Small intestine (tissue), 7 donors: ENCODE measurements at regions not wholly inside any gene's neighbourhood (a gene's known extent, or its start where the extent isn't known, plus 50 kb on each side); places are given as distances from the start of the nearest gene placed in this dataset.

Experiments
- DNase-seq, 2 donors: peaks; one replicate each; pipeline versions ENCODE4 v3.0.0 to v3.0.0-alpha.2; 2013
- FAIRE-seq: peaks from 2 replicates; lab custom pipeline; 2012; peaks lifted over from hg19 to GRCh38; lab: Jason Lieb, UNC
- H3K27ac ChIP-seq, 3 donors: one replicate each; pipeline ENCODE4 v1.5.1; 2013; ENCODE audit warnings: low read length in 2 of 3, mild to moderate bottlenecking in 2 of 3, control low read depth in 1 of 3, inconsistent platforms in 1 of 3, low read depth in 1 of 3, moderate library complexity in 1 of 3
- H3K27me3 ChIP-seq, 3 donors: one replicate each; pipeline ENCODE4 v1.6.1; 2013; ENCODE audit warnings: low read length in 3 of 3, inconsistent platforms in 1 of 3; ENCODE audit not compliant: control insufficient read depth in 3 of 3, insufficient read depth in 3 of 3
- H3K36me3 ChIP-seq, 3 donors: one replicate each; pipeline ENCODE4 v1.6.1; 2013; ENCODE audit warnings: low read length in 3 of 3, inconsistent platforms in 1 of 3, low read depth in 1 of 3, mild to moderate bottlenecking in 1 of 3, moderate library complexity in 1 of 3; ENCODE audit not compliant: control insufficient read depth in 3 of 3, insufficient read depth in 2 of 3
- H3K4me1 ChIP-seq, 3 donors: one replicate each; pipeline ENCODE4 v1.6.1; 2013; ENCODE audit warnings: low read length in 2 of 3, inconsistent platforms in 1 of 3, low read depth in 1 of 3, mild to moderate bottlenecking in 1 of 3, moderate library complexity in 1 of 3; ENCODE audit not compliant: control insufficient read depth in 3 of 3, insufficient read depth in 2 of 3
- H3K4me3 ChIP-seq, 3 donors: one replicate each; pipeline ENCODE4 v1.5.1; 2013; ENCODE audit warnings: low read length in 3 of 3, control low read depth in 1 of 3, inconsistent platforms in 1 of 3, low read depth in 1 of 3, mild to moderate bottlenecking in 1 of 3, moderate library complexity in 1 of 3
- H3K9me3 ChIP-seq, 2 donors: one replicate each; pipeline ENCODE4 v1.6.1; 2013; ENCODE audit warnings: low read depth in 1 of 2, low read length in 1 of 2; ENCODE audit not compliant: control insufficient read depth in 2 of 2, insufficient read depth in 1 of 2
- WGBS, 3 donors: extraction: QIAGEN DNeasy Blood & Tissue Kit; methylation state at CpG; one replicate each; pipeline ENCODE4 v1.1.7; 2013; 5-methylcytosine and 5-hydroxymethylcytosine counted together
- donor health status: healthy with polysubstance abuse.
- donor health status: control.
- donor health status: control.
- donor health status: Bipolar disorder and iron deficiency.
- donor health status: healthy.

GRCh38 chr16:9360075-9360474 is 268.6 kb downstream of the HAPSTR1 start:
- Histone ChIP-seq H3K36me3 (no peaks in the 10 kb centered on the region), H3K27ac (no peak overlapping the region), H3K27me3 (no peaks in the 10 kb centered on the region), H3K9me3 (no peaks in the 10 kb centered on the region), H3K4me1 (peaks cover 0 to 2% (median 0%) of the 10 kb centered on the region in 3 donors), H3K4me3 (no peak overlapping the region)
- FAIRE-seq (no peak), DNase-seq (peak in 1 of 2 donors; percentile 62)
- WGBS, 3 donors: 52 to 81% (median 57%) methylated on average over 7 of the region's 7 CpGs

DNA sequence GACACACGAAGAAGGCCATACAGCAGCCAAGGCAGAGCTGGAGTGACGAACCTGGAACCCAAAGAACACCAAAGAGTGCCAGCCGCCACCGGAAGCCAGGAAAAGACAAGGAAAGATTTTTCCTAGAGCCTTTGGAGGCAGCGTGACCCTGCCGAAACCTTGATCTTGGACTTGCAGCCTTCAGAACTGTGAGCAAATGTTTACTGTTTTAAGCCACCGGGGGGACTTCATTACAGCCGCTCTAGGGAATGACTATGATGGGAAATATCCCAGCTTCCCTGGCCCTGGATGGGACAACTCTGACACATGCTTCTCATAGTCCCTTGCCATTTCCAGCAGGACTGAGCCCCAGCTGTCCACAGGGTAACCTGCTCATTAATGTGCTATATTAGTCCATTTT is 270.6 kb downstream of the HAPSTR1 start:
- peaks cover 0 to 2% (median 0%) of the 10 kb centered on the region in 3 donors for H3K4me1 ChIP-seq
- H3K27me3 ChIP-seq: no peaks in the 10 kb centered on the region
- no peak overlapping the region for H3K27ac ChIP-seq
- H3K9me3 ChIP-seq: no peaks in the 10 kb centered on the region
- FAIRE-seq (no peak), DNase-seq (no peak)
- no peak overlapping the region for H3K4me3 ChIP-seq
- 90 to 92% (median 91%) methylated on average over 8 of the region's 8 CpGs for WGBS, 3 donors
- H3K36me3 ChIP-seq: no peaks in the 10 kb centered on the region

DNA sequence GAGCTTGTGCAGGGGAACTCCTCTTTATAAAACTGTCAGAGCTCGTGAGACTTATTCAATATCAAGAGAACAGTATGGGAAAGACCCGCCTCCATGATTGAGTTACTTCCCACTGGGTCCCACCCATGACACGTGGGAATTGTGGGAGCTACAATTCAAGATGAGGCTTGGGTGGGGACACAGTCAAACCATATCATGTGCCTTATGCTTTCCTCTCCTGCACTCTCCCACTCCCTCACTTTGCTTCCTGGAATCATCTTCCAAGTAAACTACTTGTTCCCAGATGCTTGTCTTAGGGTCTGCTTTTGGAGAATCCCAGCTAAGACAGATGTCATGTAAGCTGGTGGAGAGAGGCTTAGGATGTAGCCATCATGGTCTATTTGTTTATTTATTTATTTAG is 271.2 kb downstream of the HAPSTR1 start:
- no peaks in the 10 kb centered on the region for H3K9me3 ChIP-seq
- H3K4me1 ChIP-seq: peaks cover 0 to 2% (median 0%) of the 10 kb centered on the region in 3 donors
- no peaks in the 10 kb centered on the region for H3K27me3 ChIP-seq
- WGBS, 3 donors: 83 to 93% (median 88%) methylated on average over 3 of the region's 3 CpGs
- FAIRE-seq (no peak), DNase-seq (no peak)
- no peak overlapping the region for H3K4me3 ChIP-seq
- H3K36me3 ChIP-seq: no peaks in the 10 kb centered on the region
- no peak overlapping the region for H3K27ac ChIP-seq

GRCh38 chr16:9363520-9363919 is 272.1 kb downstream of the HAPSTR1 start:
- WGBS, 3 donors: 85 to 92% (median 91%) methylated on average over 10 of the region's 10 CpGs
- H3K27me3 ChIP-seq: no peaks in the 10 kb centered on the region
- FAIRE-seq (no peak), DNase-seq (no peak)
- peaks cover 0 to 2% (median 0%) of the 10 kb centered on the region in 3 donors for H3K4me1 ChIP-seq
- H3K4me3 ChIP-seq: no peak overlapping the region
- no peaks in the 10 kb centered on the region for H3K9me3 ChIP-seq
- H3K36me3 ChIP-seq: no peaks in the 10 kb centered on the region
- H3K27ac ChIP-seq: no peak overlapping the region

- Histone ChIP-seq H3K4me1 (no peaks in the 10 kb centered on the region), H3K36me3 (no peaks in the 10 kb centered on the region), H3K27ac (no peak overlapping the region), H3K4me3 (no peak overlapping the region), H3K27me3 (no peaks in the 10 kb centered on the region), H3K9me3 (no peaks in the 10 kb centered on the region)
- DNase-seq (no peak), FAIRE-seq (no peak)
- 49 to 72% (median 62%) methylated on average over 2 of the region's 2 CpGs for WGBS, 3 donors
These were observed 273.4 kb downstream of the HAPSTR1 start for GRCh38 chr16:9364721-9365369.

DNA sequence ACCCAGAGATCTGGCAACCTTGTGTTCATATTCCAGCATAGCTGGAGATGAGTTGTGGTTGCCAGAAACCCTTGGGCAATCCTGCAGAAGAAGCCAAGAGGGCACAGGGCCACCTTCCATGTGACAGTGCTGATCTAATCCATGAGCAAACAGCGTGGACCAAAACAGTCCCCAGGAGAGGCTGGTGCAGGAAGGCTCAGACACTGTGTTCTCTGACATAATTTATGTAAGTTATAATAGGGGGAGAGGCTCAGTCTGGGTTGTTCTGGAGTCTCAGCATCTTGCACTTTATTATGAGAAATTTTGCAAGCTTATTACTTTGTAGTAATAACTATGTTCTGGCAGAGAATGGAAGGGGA is 273.9 kb downstream of the HAPSTR1 start:
- Histone ChIP-seq H3K4me3 (no peak overlapping the region), H3K36me3 (no peaks in the 10 kb centered on the region), H3K4me1 (no peaks in the 10 kb centered on the region), H3K9me3 (no peaks in the 10 kb centered on the region), H3K27ac (no peak overlapping the region), H3K27me3 (no peaks in the 10 kb centered on the region)
- DNase-seq (no peak), FAIRE-seq (no peak)
- WGBS, 3 donors: 9 to 16% (median 11%) methylated on average over 1 of the region's 1 CpG

DNA sequence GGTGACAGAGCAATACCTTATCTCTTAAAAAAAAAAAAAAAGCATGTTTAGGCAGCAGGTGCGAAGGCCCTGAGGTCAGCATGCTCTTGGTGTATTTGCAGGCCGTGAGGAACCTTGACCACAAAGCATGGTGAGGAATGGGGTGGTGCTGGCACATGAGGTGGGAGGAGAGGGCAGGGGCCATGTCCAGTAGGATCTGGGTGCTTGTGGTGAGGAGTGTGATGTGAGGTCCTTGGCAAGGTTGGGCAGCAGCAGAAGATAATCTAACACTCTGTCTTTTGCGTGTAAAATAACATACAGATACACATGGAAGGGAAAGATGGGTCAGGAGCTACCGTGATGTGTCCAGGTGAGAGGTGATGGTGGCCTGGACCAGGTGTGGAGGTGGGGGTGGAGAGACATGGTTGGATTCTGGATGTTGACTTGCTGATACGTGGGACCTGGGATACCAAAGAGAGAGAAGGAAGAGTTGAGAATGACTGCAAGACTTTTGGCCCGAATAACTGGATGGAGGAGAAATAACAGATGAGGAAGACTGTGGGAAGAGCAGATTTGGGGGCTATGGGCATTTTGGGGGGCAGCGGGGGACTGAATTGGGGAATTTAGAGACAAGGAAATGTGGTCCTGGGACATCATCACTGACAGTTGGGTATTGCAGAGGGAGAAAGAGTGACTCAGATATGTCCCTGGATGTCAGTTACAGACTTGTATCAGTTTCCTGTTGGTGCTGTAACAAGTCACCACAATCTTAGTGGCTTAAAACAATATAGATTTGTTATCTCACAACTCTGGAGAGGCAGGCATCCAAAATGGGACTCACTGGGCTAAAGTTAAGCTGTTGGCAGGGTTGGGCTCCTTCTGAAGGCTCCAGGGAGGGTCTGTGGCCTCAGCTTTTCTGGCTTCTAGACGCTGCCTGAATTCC is 274.9 kb downstream of the HAPSTR1 start:
- no peak overlapping the region for H3K27ac ChIP-seq
- FAIRE-seq: no peak
- no peak overlapping the region for H3K4me3 ChIP-seq
- H3K36me3 ChIP-seq: no peaks in the 10 kb centered on the region
- no peak for DNase-seq
- no peaks in the 10 kb centered on the region for H3K4me1 ChIP-seq
- H3K9me3 ChIP-seq: no peaks in the 10 kb centered on the region
- H3K27me3 ChIP-seq: no peaks in the 10 kb centered on the region
- WGBS, 3 donors: 81 to 91% (median 85%) methylated on average over 8 of the region's 8 CpGs

GRCh38 chr16:9370061-9370491 is 278.6 kb downstream of the HAPSTR1 start:
- Histone ChIP-seq H3K4me1 (no peaks in the 10 kb centered on the region), H3K9me3 (peaks cover 0 to 2% of the 10 kb centered on the region in 2 donors), H3K36me3 (no peaks in the 10 kb centered on the region), H3K4me3 (no peak overlapping the region), H3K27me3 (no peaks in the 10 kb centered on the region), H3K27ac (no peak overlapping the region)
- DNase-seq: no peak
- WGBS, 3 donors: 66 to 94% (median 82%) methylated on average over 9 of the region's 9 CpGs
- FAIRE-seq: no peak
